Kidney (tissue), 13 donors: ENCODE measurements at regions not wholly inside any gene's neighbourhood (a gene's known extent, or its start where the extent isn't known, plus 50 kb on each side); places are given as distances from the start of the nearest gene placed in this dataset.

Experiments used
- DNase-seq, 5 donors: peaks; one replicate each; pipeline ENCODE4 v3.0.0-alpha.2; 2013 to 2020
- FAIRE-seq: peaks from 2 replicates; lab custom pipeline; 2012; peaks lifted over from hg19 to GRCh38; lab: Jason Lieb, UNC
- H3K27ac ChIP-seq, 2 donors: one replicate each; pipeline ENCODE4 v1.7.0; 2013; ENCODE audit warnings: low read depth in 2 of 2, low read length in 2 of 2, inconsistent platforms in 1 of 2
- H3K27me3 ChIP-seq: one replicate; pipeline ENCODE4 v1.7.1; 2013; ENCODE audit warnings: low read length, inconsistent platforms; ENCODE audit not compliant: control insufficient read depth, insufficient read depth
- H3K36me3 ChIP-seq, 3 donors: one replicate each; pipeline versions ENCODE4 v1.7.0 to v1.7.1; 2013; ENCODE audit warnings: low read length in 3 of 3, control low read depth in 1 of 3, inconsistent platforms in 1 of 3; ENCODE audit not compliant: insufficient read depth in 3 of 3, control insufficient read depth in 2 of 3
- H3K4me1 ChIP-seq, 3 donors: one replicate each; pipeline versions ENCODE4 v1.7.0 to v1.7.1; 2013; ENCODE audit warnings: low read length in 3 of 3, inconsistent platforms in 1 of 3, low read depth in 1 of 3; ENCODE audit not compliant: control insufficient read depth in 2 of 3, insufficient read depth in 2 of 3
- H3K4me3 ChIP-seq, 3 donors: one replicate each; pipeline versions ENCODE4 v1.7.0 to v1.8.1; 2013; ENCODE audit warnings: low read length in 3 of 3, control low read depth in 1 of 3, inconsistent platforms in 1 of 3
- H3K9ac ChIP-seq, 3 donors: one replicate each; pipeline versions ENCODE4 v1.7.0 to v1.7.1; 2013; ENCODE audit warnings: low read length in 3 of 3, control low read depth in 1 of 3, inconsistent platforms in 1 of 3
- H3K9me3 ChIP-seq, 3 donors: one replicate each; pipeline versions ENCODE4 v1.7.0 to v1.7.1; 2013; ENCODE audit warnings: low read length in 3 of 3, control low read depth in 1 of 3, inconsistent platforms in 1 of 3; ENCODE audit not compliant: control insufficient read depth in 2 of 3, insufficient read depth in 1 of 3
- CTCF ChIP-seq: IDR thresholded peaks from 3 replicates; pipeline ENCODE4 v1.5.1; 2012; ENCODE audit warnings: mild to moderate bottlenecking, moderate library complexity, borderline replicate concordance; ENCODE audit not compliant: insufficient read depth; ENCODE audit errors: extremely low read depth
- intact Hi-C: fragments of 100-400 bp; cut with DNase I; formaldehyde crosslinking; loops from one replicate; pipeline ENCODE4 v1.11.1; 2022
- donor health status: control.
- donor health status: control.
- donor health status: control.
- donor health status: control.
- donor health status: control.
- donor health status: DM: yes; HTN: yes; CAD: no.
- donor health status: Normal renal cell carcinoma (clear cell type).

GRCh38 chr4:136706942-136707341 is 825.4 kb downstream of the PCDH18 start:
- H3K27me3 ChIP-seq: no peaks in the 10 kb centered on the region
- FAIRE-seq: no peak
- TF ChIP-seq CTCF: no peak

GRCh38 chr4:136699905-136700304 is 832.4 kb downstream of the PCDH18 start:
- DNase-seq (no peak), FAIRE-seq (no peak)
- Histone ChIP-seq H3K4me3 (no peak overlapping the region), H3K9me3 (no peaks in the 10 kb centered on the region), H3K36me3 (no peaks in the 10 kb centered on the region), H3K9ac (no peak overlapping the region), H3K27me3 (no peaks in the 10 kb centered on the region), H3K27ac (no peak overlapping the region), H3K4me1 (no peaks in the 10 kb centered on the region)
- no peak for TF ChIP-seq CTCF
- intact Hi-C loops: no loop called here

More at GRCh38 chr4:136706942-136707341, 825.4 kb downstream of the PCDH18 start:
- H3K36me3 ChIP-seq: no peaks in the 10 kb centered on the region
- intact Hi-C loops: no loop called here
- H3K4me3 ChIP-seq: peak overlapping the region in 1 of 3 donors; percentile 31
- H3K27ac ChIP-seq: no peak overlapping the region
- peak in 1 of 5 donors; percentile 4 for DNase-seq
- no peak overlapping the region for H3K9ac ChIP-seq
- no peaks in the 10 kb centered on the region for H3K4me1 ChIP-seq
- H3K9me3 ChIP-seq: no peaks in the 10 kb centered on the region

GRCh38 chr4:136691607-136692006 is 840.7 kb downstream of the PCDH18 start:
- DNase-seq: no peak
- Histone ChIP-seq H3K9me3 (no peaks in the 10 kb centered on the region), H3K27ac (no peak overlapping the region), H3K36me3 (no peaks in the 10 kb centered on the region), H3K27me3 (no peaks in the 10 kb centered on the region), H3K9ac (no peak overlapping the region), H3K4me3 (no peak overlapping the region), H3K4me1 (no peaks in the 10 kb centered on the region)
- intact Hi-C loops: no loop called here
- no peak for TF ChIP-seq CTCF
- no peak for FAIRE-seq

- Histone ChIP-seq H3K4me1 (no peaks in the 10 kb centered on the region), H3K27me3 (no peaks in the 10 kb centered on the region), H3K4me3 (no peak overlapping the region), H3K9me3 (no peaks in the 10 kb centered on the region), H3K36me3 (no peaks in the 10 kb centered on the region), H3K27ac (no peak overlapping the region), H3K9ac (no peak overlapping the region)
- TF ChIP-seq CTCF: no peak
- FAIRE-seq: no peak
- DNase-seq: no peak
- intact Hi-C loops: no loop called here
Observed at GRCh38 chr4:136690360-136690759, 841.9 kb downstream of the PCDH18 start.
